WERI-Rb-1 (cell line): ENCODE measurements at regions not wholly inside any gene's neighbourhood (a gene's known extent, or its start where the extent isn't known, plus 50 kb on each side); places are given as distances from the start of the nearest gene placed in this dataset.

Experiments used
- DNase-seq: peaks from one replicate; pipeline ENCODE4 v3.0.0-alpha.2; 2020
- H3K27ac ChIP-seq: fragments of 250-450 bp; sonication (Bioruptor Pico); 2 replicates; pipeline ENCODE4 v1.5.1; 2020; ENCODE audit warnings: mild to moderate bottlenecking, moderate library complexity
- H3K27me3 ChIP-seq: fragments of 250-450 bp; sonication (Bioruptor Pico); 2 replicates; pipeline ENCODE4 v1.5.1; 2021; ENCODE audit warnings: mild to moderate bottlenecking, low read depth, moderate library complexity; ENCODE audit not compliant: insufficient read depth, severe bottlenecking
- H3K36me3 ChIP-seq: fragments of 250-450 bp; sonication (Bioruptor Pico); 2 replicates; pipeline ENCODE4 v1.5.1; 2020; ENCODE audit warnings: mild to moderate bottlenecking, moderate library complexity
- H3K4me3 ChIP-seq: 2 replicates; pipeline ENCODE4 v1.5.1; 2011; ENCODE audit warnings: low read depth, mild to moderate bottlenecking, control low read depth, low read length
- H3K9me3 ChIP-seq: fragments of 250-450 bp; sonication (Bioruptor Pico); 2 replicates; pipeline ENCODE4 v1.5.1; 2021; ENCODE audit warnings: mild to moderate bottlenecking, moderate library complexity; ENCODE audit not compliant: severe bottlenecking
- TF ChIP-seq, protein P1 (sequence below): IDR thresholded peaks from 2 replicates; pipeline ENCODE4 v1.5.1; 2011; ENCODE audit warnings: low read depth, mild to moderate bottlenecking, control low read depth, inconsistent platforms, low read length

GRCh38 chr5:166493040-166493439 is 1798.4 kb upstream of the WWC1 start:
- TF ChIP-seq, protein P1, sequence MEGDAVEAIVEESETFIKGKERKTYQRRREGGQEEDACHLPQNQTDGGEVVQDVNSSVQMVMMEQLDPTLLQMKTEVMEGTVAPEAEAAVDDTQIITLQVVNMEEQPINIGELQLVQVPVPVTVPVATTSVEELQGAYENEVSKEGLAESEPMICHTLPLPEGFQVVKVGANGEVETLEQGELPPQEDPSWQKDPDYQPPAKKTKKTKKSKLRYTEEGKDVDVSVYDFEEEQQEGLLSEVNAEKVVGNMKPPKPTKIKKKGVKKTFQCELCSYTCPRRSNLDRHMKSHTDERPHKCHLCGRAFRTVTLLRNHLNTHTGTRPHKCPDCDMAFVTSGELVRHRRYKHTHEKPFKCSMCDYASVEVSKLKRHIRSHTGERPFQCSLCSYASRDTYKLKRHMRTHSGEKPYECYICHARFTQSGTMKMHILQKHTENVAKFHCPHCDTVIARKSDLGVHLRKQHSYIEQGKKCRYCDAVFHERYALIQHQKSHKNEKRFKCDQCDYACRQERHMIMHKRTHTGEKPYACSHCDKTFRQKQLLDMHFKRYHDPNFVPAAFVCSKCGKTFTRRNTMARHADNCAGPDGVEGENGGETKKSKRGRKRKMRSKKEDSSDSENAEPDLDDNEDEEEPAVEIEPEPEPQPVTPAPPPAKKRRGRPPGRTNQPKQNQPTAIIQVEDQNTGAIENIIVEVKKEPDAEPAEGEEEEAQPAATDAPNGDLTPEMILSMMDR = no peak
- H3K27ac ChIP-seq = no peak overlapping the region
- no peaks in the 10 kb centered on the region for H3K9me3 ChIP-seq
- H3K4me3 ChIP-seq = no peak overlapping the region
- no peaks in the 10 kb centered on the region for H3K36me3 ChIP-seq
- H3K27me3 ChIP-seq = no peaks in the 10 kb centered on the region
- no peak for DNase-seq

DNA sequence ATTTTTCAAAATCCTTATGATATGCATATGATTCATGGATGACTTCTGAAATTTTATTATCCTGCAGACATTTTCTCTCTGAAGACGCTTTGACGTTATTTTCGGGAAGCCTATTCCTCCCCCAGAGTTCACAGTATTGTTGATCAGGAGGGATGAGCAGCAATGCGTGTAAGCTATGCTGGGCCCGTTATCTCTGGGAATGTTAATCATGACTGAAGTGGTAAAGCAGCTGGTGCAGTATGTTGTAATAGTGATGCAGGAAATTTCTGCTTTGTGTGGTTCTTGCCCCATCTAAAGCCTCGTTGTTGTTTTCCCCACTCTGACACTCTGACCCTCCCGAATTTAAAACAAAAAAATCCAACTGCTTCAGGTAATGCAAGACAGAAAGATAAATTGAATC is 1797.8 kb upstream of the WWC1 start:
- TF ChIP-seq, protein P1 = no peak
- Histone ChIP-seq H3K27me3 (no peaks in the 10 kb centered on the region), H3K27ac (no peak overlapping the region), H3K9me3 (no peaks in the 10 kb centered on the region), H3K36me3 (no peaks in the 10 kb centered on the region), H3K4me3 (no peak overlapping the region)
- no peak for DNase-seq

DNA sequence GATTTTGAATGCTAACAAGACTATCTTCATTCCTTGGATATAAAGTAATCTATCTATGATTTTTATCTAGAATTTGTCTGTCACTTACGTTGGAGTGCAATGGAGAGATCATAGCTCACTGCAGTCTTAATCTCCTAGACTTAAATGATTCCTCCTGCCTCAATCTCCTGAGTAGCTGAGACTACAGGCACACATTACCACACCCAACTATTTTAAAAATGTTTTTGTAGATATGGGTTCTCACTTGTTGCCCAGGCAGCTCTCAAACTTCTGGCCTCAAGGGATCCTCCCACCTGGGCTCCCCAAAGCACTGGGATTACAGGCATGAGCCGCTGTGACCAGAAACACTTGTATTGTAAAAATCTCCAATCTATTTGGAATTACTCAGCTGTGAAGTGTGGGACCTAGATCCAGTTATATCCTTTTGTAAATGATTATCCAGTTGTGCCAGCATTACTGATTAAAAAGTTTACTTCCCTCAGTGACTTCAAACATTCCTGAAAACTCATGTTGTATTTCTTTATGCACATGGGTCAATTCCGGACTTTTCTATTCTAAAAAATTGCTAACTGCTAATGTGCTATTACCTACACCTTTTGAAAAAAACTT is 1793.8 kb upstream of the WWC1 start:
- H3K27me3 ChIP-seq = no peaks in the 10 kb centered on the region
- DNase-seq = no peak
- TF ChIP-seq, protein P1 = no peak
- no peak overlapping the region for H3K4me3 ChIP-seq
- no peaks in the 10 kb centered on the region for H3K9me3 ChIP-seq
- no peaks in the 10 kb centered on the region for H3K36me3 ChIP-seq
- H3K27ac ChIP-seq = no peak overlapping the region

DNA sequence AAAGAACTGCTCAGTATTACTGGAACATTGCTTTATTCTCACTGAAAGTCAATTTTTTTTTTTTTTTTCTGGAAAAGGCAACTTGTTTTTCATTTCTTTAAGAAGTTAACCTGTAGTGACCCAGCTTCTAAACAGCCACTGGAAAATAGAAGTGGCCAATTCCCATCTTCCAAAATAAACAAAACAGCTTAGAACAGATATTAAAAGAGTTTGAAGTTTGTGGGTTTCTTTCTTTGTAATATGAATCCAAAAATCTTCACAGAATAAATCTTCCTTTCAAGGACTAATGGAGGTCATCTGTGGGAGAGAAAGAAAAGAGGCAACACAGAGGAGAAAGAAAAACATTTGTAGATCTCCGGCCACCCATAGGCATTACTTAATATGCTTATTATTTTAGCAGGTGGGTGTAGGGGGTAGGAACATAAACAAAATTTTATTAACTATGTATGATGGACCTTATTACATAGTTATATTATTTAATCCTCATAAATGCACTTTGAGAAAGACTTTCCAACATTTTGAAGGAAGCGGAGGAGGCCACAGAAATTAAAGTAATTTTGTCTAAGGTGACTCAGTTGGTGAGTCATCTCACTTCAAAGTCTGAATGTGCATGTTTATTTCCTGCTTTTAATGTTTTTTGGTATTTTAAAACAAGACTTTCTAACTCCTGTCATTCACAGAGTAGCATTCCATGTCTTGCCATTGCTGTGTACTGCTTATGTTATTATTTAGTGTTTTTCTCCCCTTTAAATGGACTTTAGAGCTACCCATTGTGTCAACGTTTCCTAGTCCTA is 1791.8 kb upstream of the WWC1 start:
- H3K4me3 ChIP-seq = no peak overlapping the region
- no peak overlapping the region for H3K27ac ChIP-seq
- H3K36me3 ChIP-seq = no peaks in the 10 kb centered on the region
- TF ChIP-seq, protein P1 = no peak
- no peak for DNase-seq
- H3K9me3 ChIP-seq = no peaks in the 10 kb centered on the region
- H3K27me3 ChIP-seq = no peaks in the 10 kb centered on the region

DNA sequence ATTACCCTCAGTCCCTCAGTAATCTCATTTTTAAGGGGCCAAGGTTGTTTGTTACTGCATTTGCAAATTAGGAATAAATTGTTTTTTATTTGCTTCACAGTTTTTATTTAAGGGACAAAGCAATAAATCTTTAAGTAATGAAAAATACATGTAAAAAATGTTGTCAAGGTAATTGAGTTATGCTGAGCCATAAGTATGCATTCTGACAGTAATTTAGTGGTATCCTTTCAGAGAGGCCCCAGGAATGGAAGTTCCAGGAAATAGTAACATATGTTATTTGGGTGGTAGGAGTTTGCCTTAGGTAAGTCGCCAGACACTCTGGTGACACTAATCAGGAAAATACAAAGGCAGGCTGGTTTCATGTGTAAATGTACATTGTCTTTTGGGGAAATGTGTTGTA is 1787.9 kb upstream of the WWC1 start:
- Histone ChIP-seq H3K9me3 (no peaks in the 10 kb centered on the region), H3K36me3 (no peaks in the 10 kb centered on the region), H3K27ac (no peak overlapping the region), H3K27me3 (no peaks in the 10 kb centered on the region), H3K4me3 (no peak overlapping the region)
- no peak for DNase-seq
- TF ChIP-seq, protein P1 = no peak
